ENCODE measurements at regions not wholly inside any gene's neighbourhood (a gene's known extent, or its start where the extent isn't known, plus 50 kb on each side); places are given as distances from the start of the nearest gene placed in this dataset.

DNA sequence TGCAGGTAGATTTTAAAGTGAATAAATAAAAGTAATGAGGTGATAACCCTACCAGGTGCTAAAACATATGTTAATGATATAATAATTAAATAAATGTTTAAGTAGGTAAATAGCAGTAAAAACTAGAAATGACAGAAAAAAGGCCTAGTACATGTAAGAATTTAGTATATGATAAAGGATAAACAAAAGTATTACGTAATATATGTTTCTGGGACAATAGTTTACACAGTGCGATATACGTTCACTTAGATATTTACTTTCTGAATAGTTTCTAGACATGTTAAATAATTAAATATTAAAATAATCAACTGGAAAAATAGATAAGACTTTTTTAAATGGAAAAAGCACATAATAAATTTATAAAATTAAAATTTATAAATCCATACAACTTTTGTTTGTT is 340.9 kb downstream of the LIG4 start:
- H3K79me2 ChIP-seq (replicated peaks; ENCODE audit: insufficient read depth, low read length), result no peaks in the 10 kb centered on the region
- no peaks in the 10 kb centered on the region for H3K36me3 ChIP-seq (ENCODE audit: insufficient read depth, low read length)
- H3K9ac ChIP-seq (ENCODE audit: low read length), result no peak overlapping the region
- H3K9me2 ChIP-seq (ENCODE audit: insufficient read depth, low read length), result no peaks in the 10 kb centered on the region
- H4K20me1 ChIP-seq (ENCODE audit: insufficient read depth), result no peaks in the 10 kb centered on the region
- no peaks in the 10 kb centered on the region for H3K9me3 ChIP-seq (ENCODE audit: low read length)
- H3K27me3 ChIP-seq (ENCODE audit: insufficient read depth, low read depth, low read length), result peaks cover 8% of the 10 kb centered on the region
- H3K27ac ChIP-seq (ENCODE audit: low read length), result no peak overlapping the region
- H3F3A ChIP-seq (ENCODE audit: insufficient read depth, low read length, poor library complexity, severe bottlenecking), result no peaks in the 10 kb centered on the region
- TF ChIP-seq TAF1 (IDR thresholded peaks at IDR 0.05; ENCODE audit: low read depth) (no peak), RAD21 (conservative IDR thresholded peaks at IDR 0.05) (no peak), EZH2 (IDR thresholded peaks at IDR 0.05; ENCODE audit: borderline replicate concordance, insufficient read depth, low read length, poor library complexity, severe bottlenecking) (no peak), EP300 (conservative IDR thresholded peaks at IDR 0.05; ENCODE audit: poor library complexity, severe bottlenecking) (no peak), MXI1 (conservative IDR thresholded peaks at IDR 0.05; ENCODE audit: poor library complexity, severe bottlenecking) (no peak), POLR2AphosphoS5 (IDR thresholded peaks at IDR 0.05) (no peak)
- TF ChIP-seq, protein P1, sequence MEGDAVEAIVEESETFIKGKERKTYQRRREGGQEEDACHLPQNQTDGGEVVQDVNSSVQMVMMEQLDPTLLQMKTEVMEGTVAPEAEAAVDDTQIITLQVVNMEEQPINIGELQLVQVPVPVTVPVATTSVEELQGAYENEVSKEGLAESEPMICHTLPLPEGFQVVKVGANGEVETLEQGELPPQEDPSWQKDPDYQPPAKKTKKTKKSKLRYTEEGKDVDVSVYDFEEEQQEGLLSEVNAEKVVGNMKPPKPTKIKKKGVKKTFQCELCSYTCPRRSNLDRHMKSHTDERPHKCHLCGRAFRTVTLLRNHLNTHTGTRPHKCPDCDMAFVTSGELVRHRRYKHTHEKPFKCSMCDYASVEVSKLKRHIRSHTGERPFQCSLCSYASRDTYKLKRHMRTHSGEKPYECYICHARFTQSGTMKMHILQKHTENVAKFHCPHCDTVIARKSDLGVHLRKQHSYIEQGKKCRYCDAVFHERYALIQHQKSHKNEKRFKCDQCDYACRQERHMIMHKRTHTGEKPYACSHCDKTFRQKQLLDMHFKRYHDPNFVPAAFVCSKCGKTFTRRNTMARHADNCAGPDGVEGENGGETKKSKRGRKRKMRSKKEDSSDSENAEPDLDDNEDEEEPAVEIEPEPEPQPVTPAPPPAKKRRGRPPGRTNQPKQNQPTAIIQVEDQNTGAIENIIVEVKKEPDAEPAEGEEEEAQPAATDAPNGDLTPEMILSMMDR (IDR thresholded peaks at IDR 0.05; ENCODE audit: poor library complexity, severe bottlenecking), result no peak
- TF ChIP-seq, protein P2, sequence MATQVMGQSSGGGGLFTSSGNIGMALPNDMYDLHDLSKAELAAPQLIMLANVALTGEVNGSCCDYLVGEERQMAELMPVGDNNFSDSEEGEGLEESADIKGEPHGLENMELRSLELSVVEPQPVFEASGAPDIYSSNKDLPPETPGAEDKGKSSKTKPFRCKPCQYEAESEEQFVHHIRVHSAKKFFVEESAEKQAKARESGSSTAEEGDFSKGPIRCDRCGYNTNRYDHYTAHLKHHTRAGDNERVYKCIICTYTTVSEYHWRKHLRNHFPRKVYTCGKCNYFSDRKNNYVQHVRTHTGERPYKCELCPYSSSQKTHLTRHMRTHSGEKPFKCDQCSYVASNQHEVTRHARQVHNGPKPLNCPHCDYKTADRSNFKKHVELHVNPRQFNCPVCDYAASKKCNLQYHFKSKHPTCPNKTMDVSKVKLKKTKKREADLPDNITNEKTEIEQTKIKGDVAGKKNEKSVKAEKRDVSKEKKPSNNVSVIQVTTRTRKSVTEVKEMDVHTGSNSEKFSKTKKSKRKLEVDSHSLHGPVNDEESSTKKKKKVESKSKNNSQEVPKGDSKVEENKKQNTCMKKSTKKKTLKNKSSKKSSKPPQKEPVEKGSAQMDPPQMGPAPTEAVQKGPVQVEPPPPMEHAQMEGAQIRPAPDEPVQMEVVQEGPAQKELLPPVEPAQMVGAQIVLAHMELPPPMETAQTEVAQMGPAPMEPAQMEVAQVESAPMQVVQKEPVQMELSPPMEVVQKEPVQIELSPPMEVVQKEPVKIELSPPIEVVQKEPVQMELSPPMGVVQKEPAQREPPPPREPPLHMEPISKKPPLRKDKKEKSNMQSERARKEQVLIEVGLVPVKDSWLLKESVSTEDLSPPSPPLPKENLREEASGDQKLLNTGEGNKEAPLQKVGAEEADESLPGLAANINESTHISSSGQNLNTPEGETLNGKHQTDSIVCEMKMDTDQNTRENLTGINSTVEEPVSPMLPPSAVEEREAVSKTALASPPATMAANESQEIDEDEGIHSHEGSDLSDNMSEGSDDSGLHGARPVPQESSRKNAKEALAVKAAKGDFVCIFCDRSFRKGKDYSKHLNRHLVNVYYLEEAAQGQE (IDR thresholded peaks at IDR 0.05; ENCODE audit: borderline replicate concordance), result no peak
- no peak overlapping the region for H3K4me3 ChIP-seq (ENCODE audit: low read length)
- no peak overlapping the region for H2AFZ ChIP-seq (ENCODE audit: low read depth, low read length)
- no peak overlapping the region for H3K4me2 ChIP-seq (ENCODE audit: low read length)

DNA sequence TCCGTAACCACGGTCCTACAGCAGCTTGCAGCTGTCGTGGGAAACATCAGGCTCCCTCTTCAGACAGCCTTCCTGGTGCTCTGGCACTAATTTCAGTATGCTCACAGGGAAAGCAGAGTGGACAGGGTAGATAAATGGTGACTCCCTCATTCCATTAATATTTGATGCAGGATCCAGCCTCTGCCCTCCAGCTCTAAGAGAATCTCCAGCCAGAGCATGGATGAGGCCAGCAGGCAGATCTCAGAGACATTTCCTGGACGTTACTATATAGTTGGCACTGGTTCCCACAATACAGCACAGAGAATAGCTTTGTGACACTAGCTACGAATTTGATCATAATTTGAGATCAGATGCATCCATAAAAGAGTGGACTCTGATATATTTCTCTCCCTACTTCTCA is 341.4 kb downstream of the LIG4 start:
- H4K20me1 ChIP-seq (ENCODE audit: insufficient read depth), result no peaks in the 10 kb centered on the region
- H3K9me2 ChIP-seq (ENCODE audit: insufficient read depth, low read length), result no peaks in the 10 kb centered on the region
- H3K79me2 ChIP-seq (replicated peaks; ENCODE audit: insufficient read depth, low read length), result no peaks in the 10 kb centered on the region
- no peak overlapping the region for H3K9ac ChIP-seq (ENCODE audit: low read length)
- H3K27ac ChIP-seq (ENCODE audit: low read length), result no peak overlapping the region
- TF ChIP-seq MXI1 (conservative IDR thresholded peaks at IDR 0.05; ENCODE audit: poor library complexity, severe bottlenecking) (no peak), POLR2AphosphoS5 (IDR thresholded peaks at IDR 0.05) (no peak), SMC3 (conservative IDR thresholded peaks at IDR 0.05; ENCODE audit: poor library complexity) (no peak), EZH2 (IDR thresholded peaks at IDR 0.05; ENCODE audit: borderline replicate concordance, insufficient read depth, low read length, poor library complexity, severe bottlenecking) (no peak), TAF1 (IDR thresholded peaks at IDR 0.05; ENCODE audit: low read depth) (no peak), RAD21 (conservative IDR thresholded peaks at IDR 0.05) (no peak), EP300 (conservative IDR thresholded peaks at IDR 0.05; ENCODE audit: poor library complexity, severe bottlenecking) (no peak)
- TF ChIP-seq, protein P1 (IDR thresholded peaks at IDR 0.05; ENCODE audit: poor library complexity, severe bottlenecking), result no peak
- TF ChIP-seq, protein P2 (IDR thresholded peaks at IDR 0.05; ENCODE audit: borderline replicate concordance), result no peak
- H3K9me3 ChIP-seq (ENCODE audit: low read length), result no peaks in the 10 kb centered on the region
- no peak overlapping the region for H3K4me2 ChIP-seq (ENCODE audit: low read length)
- no peak overlapping the region for H2AFZ ChIP-seq (ENCODE audit: low read depth, low read length)
- no peak overlapping the region for H3K4me3 ChIP-seq (ENCODE audit: low read length)
- no peaks in the 10 kb centered on the region for H3K36me3 ChIP-seq (ENCODE audit: insufficient read depth, low read length)
- H3K27me3 ChIP-seq (ENCODE audit: insufficient read depth, low read depth, low read length), result peaks cover 13% of the 10 kb centered on the region
- H3F3A ChIP-seq (ENCODE audit: insufficient read depth, low read length, poor library complexity, severe bottlenecking), result no peaks in the 10 kb centered on the region

Data from neural cell (in vitro differentiated cells).